ENCODE measurements at regions not wholly inside any gene's neighbourhood (a gene's known extent, or its start where the extent isn't known, plus 50 kb on each side); places are given as distances from the start of the nearest gene placed in this dataset.

DNA sequence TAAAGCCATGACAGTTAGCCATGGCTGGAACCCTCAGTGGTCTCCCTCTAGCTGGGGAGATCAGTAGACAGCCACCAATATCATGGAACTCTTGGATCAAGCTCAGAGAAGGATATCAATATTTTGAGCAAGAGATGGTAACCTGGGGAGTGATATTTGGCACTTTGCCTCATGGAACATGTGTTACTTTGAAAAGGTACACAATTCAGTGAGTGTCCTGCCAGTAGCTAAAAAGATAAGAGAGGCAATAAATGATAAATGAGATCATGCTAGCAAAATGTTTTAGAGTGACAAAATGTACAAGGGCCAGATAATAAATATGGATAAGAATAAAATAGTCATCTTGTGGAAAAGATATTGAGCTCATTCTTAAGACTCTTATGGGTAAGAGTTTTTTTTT, 1618.7 kb downstream of the OLFM4 start:
- no peak for DNase-seq
- Histone ChIP-seq H3K36me3 (no peaks in the 10 kb centered on the region), H3K4me3 (no peak overlapping the region), H3K27me3 (no peaks in the 10 kb centered on the region), H3K4me1 (no peaks in the 10 kb centered on the region), H3K27ac (no peak overlapping the region), H3K9me3 (no peaks in the 10 kb centered on the region)
- intact Hi-C loops (cut with DNase I), result no loop called here
- no peak for TF ChIP-seq POLR2A (IDR thresholded peaks at IDR 0.05)
- TF ChIP-seq POLR2AphosphoS5 (IDR thresholded peaks at IDR 0.05), result no peak
- TF ChIP-seq, protein P1, sequence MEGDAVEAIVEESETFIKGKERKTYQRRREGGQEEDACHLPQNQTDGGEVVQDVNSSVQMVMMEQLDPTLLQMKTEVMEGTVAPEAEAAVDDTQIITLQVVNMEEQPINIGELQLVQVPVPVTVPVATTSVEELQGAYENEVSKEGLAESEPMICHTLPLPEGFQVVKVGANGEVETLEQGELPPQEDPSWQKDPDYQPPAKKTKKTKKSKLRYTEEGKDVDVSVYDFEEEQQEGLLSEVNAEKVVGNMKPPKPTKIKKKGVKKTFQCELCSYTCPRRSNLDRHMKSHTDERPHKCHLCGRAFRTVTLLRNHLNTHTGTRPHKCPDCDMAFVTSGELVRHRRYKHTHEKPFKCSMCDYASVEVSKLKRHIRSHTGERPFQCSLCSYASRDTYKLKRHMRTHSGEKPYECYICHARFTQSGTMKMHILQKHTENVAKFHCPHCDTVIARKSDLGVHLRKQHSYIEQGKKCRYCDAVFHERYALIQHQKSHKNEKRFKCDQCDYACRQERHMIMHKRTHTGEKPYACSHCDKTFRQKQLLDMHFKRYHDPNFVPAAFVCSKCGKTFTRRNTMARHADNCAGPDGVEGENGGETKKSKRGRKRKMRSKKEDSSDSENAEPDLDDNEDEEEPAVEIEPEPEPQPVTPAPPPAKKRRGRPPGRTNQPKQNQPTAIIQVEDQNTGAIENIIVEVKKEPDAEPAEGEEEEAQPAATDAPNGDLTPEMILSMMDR (IDR thresholded peaks at IDR 0.05), result no peak
- TF ChIP-seq EP300 (IDR thresholded peaks at IDR 0.05), result no peak

DNA sequence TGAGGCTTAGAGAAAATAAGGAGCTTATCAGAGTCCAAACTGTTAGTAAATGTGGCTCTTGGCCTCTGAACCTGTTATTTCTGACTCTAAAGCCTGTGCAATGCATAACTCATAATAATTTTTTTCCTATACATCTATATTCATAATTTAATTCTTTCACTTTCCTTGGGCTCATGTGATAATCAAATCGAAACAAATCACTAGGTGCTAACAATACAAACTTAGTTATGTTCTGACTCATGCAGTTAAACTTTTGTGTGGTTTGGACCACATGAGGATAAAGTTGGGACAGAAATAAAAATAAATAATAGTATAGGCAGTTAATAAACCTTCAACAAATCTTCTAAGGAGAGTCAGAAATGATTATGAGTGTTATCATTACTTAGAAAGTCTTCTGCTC, 1629.0 kb downstream of the OLFM4 start:
- Histone ChIP-seq H3K9me3 (peaks cover 0 to 4% (median 0%) of the 10 kb centered on the region in 4 donors), H3K27me3 (no peaks in the 10 kb centered on the region), H3K27ac (no peak overlapping the region), H3K4me3 (no peak overlapping the region), H3K4me1 (no peaks in the 10 kb centered on the region), H3K36me3 (no peaks in the 10 kb centered on the region)
- TF ChIP-seq POLR2AphosphoS5 (IDR thresholded peaks at IDR 0.05), result no peak
- no peak for TF ChIP-seq POLR2A (IDR thresholded peaks at IDR 0.05)
- TF ChIP-seq EP300 (IDR thresholded peaks at IDR 0.05), result no peak
- TF ChIP-seq, protein P1 (IDR thresholded peaks at IDR 0.05), result no peak
- WGBS, 2 donors, result 76 to 81% methylated on average over 1 of the region's 1 CpG
- DNase-seq, result no peak
- intact Hi-C loops (cut with DNase I), result no loop called here

- DNase-seq, result no peak
- 94% methylated on average over 17 of the region's 17 CpGs for WGBS, 2 donors
- Histone ChIP-seq H3K27ac (no peak overlapping the region), H3K4me3 (no peak overlapping the region), H3K27me3 (no peaks in the 10 kb centered on the region), H3K4me1 (no peaks in the 10 kb centered on the region), H3K9me3 (peaks cover 0 to 4% (median 0%) of the 10 kb centered on the region in 4 donors), H3K36me3 (no peaks in the 10 kb centered on the region)
- intact Hi-C loops (cut with DNase I), result no loop called here
- TF ChIP-seq POLR2AphosphoS5 (IDR thresholded peaks at IDR 0.05) (no peak), EP300 (IDR thresholded peaks at IDR 0.05) (no peak), POLR2A (IDR thresholded peaks at IDR 0.05) (no peak)
- TF ChIP-seq, protein P1 (IDR thresholded peaks at IDR 0.05), result no peak
Observed at GRCh38 chr13:54658771-54659170, 1630.2 kb downstream of the OLFM4 start.

GRCh38 chr13:54660277-54660676, 1631.7 kb downstream of the OLFM4 start:
- Histone ChIP-seq H3K27ac (no peak overlapping the region), H3K9me3 (no peaks in the 10 kb centered on the region), H3K27me3 (no peaks in the 10 kb centered on the region), H3K4me1 (no peaks in the 10 kb centered on the region), H3K36me3 (no peaks in the 10 kb centered on the region), H3K4me3 (no peak overlapping the region)
- no peak for DNase-seq
- TF ChIP-seq POLR2AphosphoS5 (IDR thresholded peaks at IDR 0.05) (no peak), EP300 (IDR thresholded peaks at IDR 0.05) (no peak), POLR2A (IDR thresholded peaks at IDR 0.05) (no peak)
- TF ChIP-seq, protein P1 (IDR thresholded peaks at IDR 0.05), result no peak
- intact Hi-C loops (cut with DNase I), result no loop called here
- 94% methylated on average over 12 of the region's 12 CpGs for WGBS, 2 donors

DNA sequence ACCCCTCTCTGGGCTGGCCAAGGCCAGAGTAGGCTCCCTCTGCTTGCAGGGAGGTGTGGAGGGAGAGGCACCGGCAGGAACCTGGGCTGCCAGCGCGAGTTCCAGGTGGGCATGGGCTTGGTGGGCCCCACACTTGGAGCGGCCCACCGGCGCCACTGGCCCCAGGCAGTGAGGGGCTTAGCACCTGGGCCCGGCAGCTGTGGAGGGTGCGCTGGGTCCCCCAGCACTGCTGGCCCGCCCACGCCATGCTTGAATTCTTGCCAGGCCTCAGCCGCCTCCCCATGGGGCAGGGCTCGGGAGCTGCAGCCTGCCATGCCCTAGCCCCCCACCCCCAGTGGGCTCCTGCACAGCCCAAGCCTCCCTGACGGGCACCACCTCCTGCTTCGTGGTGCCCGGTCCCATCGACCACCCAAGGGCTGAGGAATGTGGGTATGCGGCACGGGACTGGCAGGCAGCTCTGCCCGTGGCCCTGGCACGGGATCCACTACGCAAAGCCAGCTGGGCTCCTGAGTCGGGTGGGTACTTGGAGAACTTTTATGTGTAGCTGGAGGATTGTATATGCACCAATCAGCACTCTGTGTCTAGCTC, 1648.0 kb downstream of the OLFM4 start:
- H3K36me3 ChIP-seq, result no peaks in the 10 kb centered on the region
- H3K27me3 ChIP-seq, result no peaks in the 10 kb centered on the region
- TF ChIP-seq EP300 (IDR thresholded peaks at IDR 0.05), result no peak
- TF ChIP-seq, protein P1 (IDR thresholded peaks at IDR 0.05), result no peak
- no peak for TF ChIP-seq POLR2A (IDR thresholded peaks at IDR 0.05)
- TF ChIP-seq POLR2AphosphoS5 (IDR thresholded peaks at IDR 0.05), result no peak
- H3K27ac ChIP-seq, result no peak overlapping the region
- H3K4me3 ChIP-seq, result no peak overlapping the region
- no peaks in the 10 kb centered on the region for H3K4me1 ChIP-seq
- intact Hi-C loops (cut with DNase I), result no loop called here
- no peak for DNase-seq
- peaks cover 0 to 5% (median 0%) of the 10 kb centered on the region in 4 donors for H3K9me3 ChIP-seq
- WGBS, 2 donors, result 94 to 95% methylated on average over 22 of the region's 22 CpGs

Measured in sigmoid colon (tissue), 6 donors.